Stomach smooth muscle (tissue), 2 donors: ENCODE measurements at regions not wholly inside any gene's neighbourhood (a gene's known extent, or its start where the extent isn't known, plus 50 kb on each side); places are given as distances from the start of the nearest gene placed in this dataset.

ENCODE experiments used
- H3K27ac ChIP-seq: one replicate; pipeline ENCODE4 v1.7.0; 2013; ENCODE audit warnings: mild to moderate bottlenecking, low read length, inconsistent platforms
- H3K27me3 ChIP-seq, 2 donors: one replicate each; pipeline ENCODE4 v1.7.0; 2013; ENCODE audit warnings: low read length in 2 of 2; ENCODE audit not compliant: insufficient read depth in 2 of 2, control insufficient read depth in 1 of 2
- H3K36me3 ChIP-seq, 2 donors: one replicate each; pipeline ENCODE4 v1.7.0; 2013; ENCODE audit warnings: low read length in 2 of 2; ENCODE audit not compliant: control insufficient read depth in 2 of 2, insufficient read depth in 2 of 2
- H3K4me1 ChIP-seq: one replicate; pipeline ENCODE4 v1.7.0; 2013; ENCODE audit warnings: low read length; ENCODE audit not compliant: control insufficient read depth, insufficient read depth
- H3K4me3 ChIP-seq, 2 donors: one replicate each; pipeline ENCODE4 v1.7.0; 2013; ENCODE audit warnings: low read length in 2 of 2
- H3K9ac ChIP-seq, 2 donors: one replicate each; pipeline ENCODE4 v1.7.0; 2013; ENCODE audit warnings: low read length in 2 of 2, mild to moderate bottlenecking in 1 of 2
- H3K9me3 ChIP-seq, 2 donors: one replicate each; pipeline ENCODE4 v1.7.0; 2013; ENCODE audit warnings: low read length in 2 of 2; ENCODE audit not compliant: control insufficient read depth in 2 of 2
- donor health status: healthy.
- donor health status: Pancreatic carcinoma.

DNA sequence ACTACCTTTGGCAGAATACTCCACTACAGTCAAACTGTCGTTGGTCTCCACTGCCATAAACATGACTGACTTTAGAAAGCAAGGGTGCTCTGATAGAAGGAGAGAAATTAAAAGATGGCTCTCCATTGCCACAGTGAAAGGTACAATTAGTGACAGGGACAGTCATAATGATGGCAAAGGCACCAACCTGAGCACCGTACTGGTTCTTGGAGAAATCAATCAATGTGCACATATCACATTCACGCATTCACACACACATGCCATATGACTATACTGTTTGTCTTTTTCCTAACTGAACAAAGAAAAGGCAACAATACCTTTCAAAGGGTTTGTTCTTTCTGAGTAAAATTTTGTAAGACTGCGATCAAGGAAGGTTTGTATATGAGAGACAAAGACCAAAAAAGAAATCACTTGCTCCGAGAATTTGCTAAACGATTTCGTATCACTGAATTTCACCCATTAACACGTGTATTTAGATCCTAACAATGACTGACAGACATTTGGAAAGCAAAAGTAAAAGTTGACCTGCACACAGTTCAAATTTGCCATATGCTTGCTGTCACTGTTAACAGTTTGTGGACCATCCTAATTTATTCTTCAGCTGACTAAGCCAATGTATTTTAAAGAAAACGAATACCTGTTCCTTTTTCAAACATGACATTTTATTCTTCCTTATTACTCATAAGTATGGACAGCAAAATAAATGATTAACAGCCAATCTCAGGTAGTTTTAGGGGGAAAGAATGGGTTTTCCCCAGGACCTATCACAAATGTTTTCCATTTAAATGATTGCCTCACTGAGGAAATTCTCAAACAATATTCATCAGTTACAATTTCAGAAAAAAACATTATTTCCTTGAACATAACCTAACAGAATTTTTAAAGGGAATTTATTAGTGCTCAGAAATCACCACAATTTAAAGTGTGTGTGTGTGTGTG is 644.4 kb downstream of the ZEB2 start:
- no peak overlapping the region for H3K9ac ChIP-seq
- no peak overlapping the region for H3K4me3 ChIP-seq
- no peaks in the 10 kb centered on the region for H3K27me3 ChIP-seq
- no peaks in the 10 kb centered on the region for H3K36me3 ChIP-seq
- peaks cover 0 to 3% of the 10 kb centered on the region in 2 donors for H3K9me3 ChIP-seq
- H3K4me1 ChIP-seq = no peaks in the 10 kb centered on the region
- H3K27ac ChIP-seq = no peak overlapping the region

- peaks cover 7 to 8% of the 10 kb centered on the region in 2 donors for H3K9me3 ChIP-seq
- no peaks in the 10 kb centered on the region for H3K36me3 ChIP-seq
- H3K4me1 ChIP-seq = no peaks in the 10 kb centered on the region
- no peak overlapping the region for H3K4me3 ChIP-seq
- H3K27me3 ChIP-seq = no peaks in the 10 kb centered on the region
- H3K27ac ChIP-seq = no peak overlapping the region
- H3K9ac ChIP-seq = no peak overlapping the region
These were observed 646.0 kb downstream of the ZEB2 start for GRCh38 chr2:143873886-143874285.

- Histone ChIP-seq H3K27ac (no peak overlapping the region), H3K9me3 (peaks cover 7 to 9% of the 10 kb centered on the region in 2 donors), H3K4me3 (no peak overlapping the region), H3K4me1 (no peaks in the 10 kb centered on the region), H3K27me3 (no peaks in the 10 kb centered on the region), H3K36me3 (no peaks in the 10 kb centered on the region), H3K9ac (no peak overlapping the region)
These were observed 649.2 kb downstream of the ZEB2 start for GRCh38 chr2:143870696-143871095.

- no peaks in the 10 kb centered on the region for H3K27me3 ChIP-seq
- no peak overlapping the region for H3K27ac ChIP-seq
- no peaks in the 10 kb centered on the region for H3K36me3 ChIP-seq
- no peak overlapping the region for H3K9ac ChIP-seq
- no peak overlapping the region for H3K4me3 ChIP-seq
- no peaks in the 10 kb centered on the region for H3K9me3 ChIP-seq
- no peaks in the 10 kb centered on the region for H3K4me1 ChIP-seq
These were observed 662.9 kb downstream of the ZEB2 start for GRCh38 chr2:143856978-143857377.

DNA sequence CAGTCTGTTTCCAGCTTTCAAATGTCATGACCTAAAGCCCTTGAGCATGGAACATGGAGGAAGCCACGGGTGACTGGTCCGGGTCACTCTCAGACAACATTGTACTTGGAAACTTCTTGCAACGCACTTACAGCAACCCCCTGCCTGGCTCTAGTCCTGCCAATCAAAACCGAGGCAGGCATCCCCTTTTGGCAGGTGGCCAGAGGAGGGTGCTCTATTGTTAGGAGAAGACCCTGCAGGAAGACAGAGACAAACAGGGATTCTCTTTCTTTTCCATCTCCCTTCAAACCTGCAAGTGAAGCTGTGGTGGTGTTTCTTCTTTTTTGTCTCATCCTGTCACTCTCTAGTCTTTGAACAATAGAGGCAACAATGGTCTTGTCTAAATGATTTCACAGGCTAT is 667.2 kb downstream of the ZEB2 start:
- Histone ChIP-seq H3K4me3 (no peak overlapping the region), H3K9me3 (no peaks in the 10 kb centered on the region), H3K4me1 (no peaks in the 10 kb centered on the region), H3K27ac (no peak overlapping the region), H3K9ac (no peak overlapping the region), H3K36me3 (no peaks in the 10 kb centered on the region), H3K27me3 (no peaks in the 10 kb centered on the region)

GRCh38 chr2:143850084-143850483 is 669.8 kb downstream of the ZEB2 start:
- no peaks in the 10 kb centered on the region for H3K36me3 ChIP-seq
- no peaks in the 10 kb centered on the region for H3K4me1 ChIP-seq
- H3K27ac ChIP-seq = no peak overlapping the region
- no peak overlapping the region for H3K4me3 ChIP-seq
- no peaks in the 10 kb centered on the region for H3K9me3 ChIP-seq
- no peaks in the 10 kb centered on the region for H3K27me3 ChIP-seq
- no peak overlapping the region for H3K9ac ChIP-seq

DNA sequence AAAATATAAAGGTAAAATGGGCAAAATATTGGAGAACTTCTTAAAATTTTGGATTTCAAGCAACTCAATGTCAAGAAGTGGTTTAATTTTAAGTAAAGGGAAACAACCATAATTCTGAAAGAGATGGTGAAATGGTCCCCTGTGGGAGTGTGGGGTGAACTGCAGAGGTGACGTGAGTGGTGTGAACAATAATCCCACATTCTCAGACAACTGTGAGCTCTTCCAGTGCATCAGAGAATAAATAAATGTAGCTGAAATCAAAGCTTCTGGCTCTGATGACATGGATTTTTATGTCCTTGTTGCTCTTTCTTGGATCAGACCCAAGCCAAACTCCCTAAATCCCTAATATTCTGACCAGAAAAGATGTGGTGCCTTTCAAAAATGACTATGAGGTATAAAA is 672.7 kb downstream of the ZEB2 start:
- Histone ChIP-seq H3K36me3 (no peaks in the 10 kb centered on the region), H3K27me3 (no peaks in the 10 kb centered on the region)

DNA sequence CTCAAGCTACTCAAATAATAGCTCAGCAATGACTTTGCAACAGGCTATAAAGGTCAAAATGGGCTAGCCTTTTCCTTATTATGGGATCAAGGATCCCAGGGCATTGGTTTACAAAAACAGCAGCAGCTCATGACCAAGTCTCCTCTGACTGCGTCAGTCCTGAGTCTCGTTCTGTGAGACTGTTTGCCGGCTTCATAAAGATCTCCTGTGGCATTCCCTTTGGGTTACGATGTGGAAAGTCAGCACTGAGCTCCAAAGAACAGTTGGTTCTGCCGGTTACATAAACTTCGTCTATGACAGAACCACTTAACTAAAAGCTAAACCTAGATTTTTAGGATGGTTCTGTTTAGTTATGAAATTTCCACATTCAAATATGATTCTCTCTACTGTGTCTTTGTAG is 674.9 kb downstream of the ZEB2 start:
- peaks cover 0 to 4% of the 10 kb centered on the region in 2 donors for H3K9me3 ChIP-seq
- H3K9ac ChIP-seq = no peak overlapping the region
- H3K36me3 ChIP-seq = no peaks in the 10 kb centered on the region
- no peaks in the 10 kb centered on the region for H3K27me3 ChIP-seq
- H3K4me3 ChIP-seq = no peak overlapping the region
- H3K4me1 ChIP-seq = no peaks in the 10 kb centered on the region
- H3K27ac ChIP-seq = no peak overlapping the region

More for the DNA sequence above, 672.7 kb downstream of the ZEB2 start:
- H3K9ac ChIP-seq = no peak overlapping the region
- no peaks in the 10 kb centered on the region for H3K9me3 ChIP-seq
- H3K4me1 ChIP-seq = no peaks in the 10 kb centered on the region
- no peak overlapping the region for H3K4me3 ChIP-seq
- no peak overlapping the region for H3K27ac ChIP-seq

DNA sequence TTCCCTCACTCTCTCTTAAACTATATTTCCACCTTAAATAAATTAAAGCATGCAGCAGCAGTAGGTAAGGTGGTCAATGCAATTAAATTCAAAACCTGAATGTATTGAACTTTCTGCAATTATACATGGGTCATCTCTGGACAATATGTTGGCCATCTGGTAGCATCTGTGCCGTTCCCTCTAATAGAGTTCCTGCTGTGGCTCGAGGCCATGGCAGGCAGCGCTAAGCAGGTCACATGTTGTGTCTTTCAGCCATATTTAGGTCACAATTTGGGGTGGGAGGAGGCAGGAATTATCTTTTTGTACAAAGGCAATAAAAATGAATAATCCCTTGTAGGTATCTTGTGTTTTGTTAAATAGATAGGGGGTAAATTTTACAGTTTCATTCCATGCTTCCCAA is 676.2 kb downstream of the ZEB2 start:
- H3K27ac ChIP-seq = no peak overlapping the region
- H3K9ac ChIP-seq = no peak overlapping the region
- H3K27me3 ChIP-seq = no peaks in the 10 kb centered on the region
- peaks cover 0 to 4% of the 10 kb centered on the region in 2 donors for H3K9me3 ChIP-seq
- H3K36me3 ChIP-seq = no peaks in the 10 kb centered on the region
- no peak overlapping the region for H3K4me3 ChIP-seq
- no peaks in the 10 kb centered on the region for H3K4me1 ChIP-seq

DNA sequence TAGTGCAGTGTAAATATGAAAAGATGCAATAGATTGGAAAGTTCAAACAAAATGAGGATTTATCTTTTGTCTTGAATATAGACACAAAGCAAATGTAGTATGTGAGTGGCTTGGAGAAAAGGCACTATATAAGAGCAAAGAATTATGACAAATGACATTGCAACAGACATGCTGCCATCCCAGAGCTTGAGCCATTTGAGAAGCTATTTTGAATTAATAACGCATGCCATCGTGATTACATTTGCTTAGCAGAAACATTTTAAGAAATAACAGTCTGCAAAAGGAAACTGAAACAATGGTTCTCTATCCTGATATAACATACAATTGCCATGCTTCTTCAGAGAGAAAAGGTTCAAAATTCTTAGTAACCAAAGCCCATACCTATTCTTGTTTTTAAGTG is 677.1 kb downstream of the ZEB2 start:
- no peak overlapping the region for H3K9ac ChIP-seq
- H3K27me3 ChIP-seq = no peaks in the 10 kb centered on the region
- H3K4me1 ChIP-seq = no peaks in the 10 kb centered on the region
- peaks cover 0 to 4% of the 10 kb centered on the region in 2 donors for H3K9me3 ChIP-seq
- H3K36me3 ChIP-seq = no peaks in the 10 kb centered on the region
- no peak overlapping the region for H3K27ac ChIP-seq
- no peak overlapping the region for H3K4me3 ChIP-seq

DNA sequence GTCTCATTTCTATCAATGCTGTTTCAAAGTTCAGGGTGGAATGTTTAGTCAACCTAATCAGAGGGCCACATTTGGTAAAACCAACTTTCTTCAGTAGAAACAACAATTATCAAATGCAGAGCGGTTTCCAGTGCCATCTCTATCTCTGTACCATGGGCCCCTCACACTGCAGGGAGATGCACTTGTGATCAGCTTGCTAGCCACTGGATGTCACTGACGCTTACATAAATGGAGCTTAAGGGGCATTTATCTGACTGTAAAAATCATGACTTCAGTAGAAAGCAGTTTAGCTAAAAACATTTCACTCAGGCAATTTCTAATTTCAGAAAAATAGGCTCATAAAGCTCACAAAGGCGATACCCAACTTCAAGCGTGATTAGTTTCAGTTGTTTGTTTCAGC is 678.0 kb downstream of the ZEB2 start:
- no peak overlapping the region for H3K4me3 ChIP-seq
- H3K4me1 ChIP-seq = no peaks in the 10 kb centered on the region
- H3K9me3 ChIP-seq = peaks cover 0 to 4% of the 10 kb centered on the region in 2 donors
- no peak overlapping the region for H3K27ac ChIP-seq
- no peaks in the 10 kb centered on the region for H3K36me3 ChIP-seq
- H3K9ac ChIP-seq = no peak overlapping the region
- H3K27me3 ChIP-seq = no peaks in the 10 kb centered on the region
